Esophagus muscularis mucosa (tissue), 3 donors: ENCODE measurements at regions not wholly inside any gene's neighbourhood (a gene's known extent, or its start where the extent isn't known, plus 50 kb on each side); places are given as distances from the start of the nearest gene placed in this dataset.

Experiments used
- POLR2A ChIP-seq: fragments of 450-650 bp; IDR thresholded peaks from one replicate; pipeline ENCODE4 v1.6.1; 2017; ENCODE audit warnings: antibody characterized with exemption, moderate library complexity, mild to moderate bottlenecking, low read depth
- POLR2AphosphoS5 ChIP-seq, 2 donors: sonication (generic); formaldehyde crosslinking; IDR thresholded peaks; one replicate each; pipeline ENCODE4 v1.6.1; 2017; ENCODE audit warnings: antibody characterized with exemption in 2 of 2
- TF ChIP-seq, protein P1 (sequence below), 3 experiments: fragments of 200-600 bp in 2 of 3; fragments of 450-650 bp in 1 of 3; sonication (generic) in 2 of 3; IDR thresholded peaks; one replicate each; pipeline ENCODE4 v1.5.1; 2017 to 2019; ENCODE audit warnings: antibody characterized with exemption in 3 of 3, mild to moderate bottlenecking in 2 of 3, moderate library complexity in 1 of 3

DNA sequence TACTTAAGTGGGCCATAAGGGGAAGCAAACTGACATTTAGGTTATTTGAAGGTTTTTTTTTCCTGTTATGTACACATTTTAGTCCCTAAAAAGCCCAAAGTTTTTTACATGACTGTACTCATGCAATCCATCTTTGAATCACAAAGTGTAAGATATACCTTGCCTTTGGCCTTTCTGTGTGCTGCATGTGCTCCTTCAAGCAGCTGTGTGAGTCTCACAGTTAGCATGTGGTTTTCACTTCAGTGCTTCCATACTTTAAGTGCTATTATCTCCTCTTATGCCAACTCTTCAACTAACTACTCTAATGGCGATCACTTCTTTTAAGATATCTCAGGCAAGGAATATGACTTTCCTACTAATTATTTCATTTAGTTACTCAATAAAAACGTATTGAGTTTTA lies 597.1 kb upstream of the ACVR2A start:
- no peak for TF ChIP-seq POLR2A
- no peak for TF ChIP-seq POLR2AphosphoS5 (IDR thresholded peaks at IDR 0.05)
- TF ChIP-seq, protein P1, sequence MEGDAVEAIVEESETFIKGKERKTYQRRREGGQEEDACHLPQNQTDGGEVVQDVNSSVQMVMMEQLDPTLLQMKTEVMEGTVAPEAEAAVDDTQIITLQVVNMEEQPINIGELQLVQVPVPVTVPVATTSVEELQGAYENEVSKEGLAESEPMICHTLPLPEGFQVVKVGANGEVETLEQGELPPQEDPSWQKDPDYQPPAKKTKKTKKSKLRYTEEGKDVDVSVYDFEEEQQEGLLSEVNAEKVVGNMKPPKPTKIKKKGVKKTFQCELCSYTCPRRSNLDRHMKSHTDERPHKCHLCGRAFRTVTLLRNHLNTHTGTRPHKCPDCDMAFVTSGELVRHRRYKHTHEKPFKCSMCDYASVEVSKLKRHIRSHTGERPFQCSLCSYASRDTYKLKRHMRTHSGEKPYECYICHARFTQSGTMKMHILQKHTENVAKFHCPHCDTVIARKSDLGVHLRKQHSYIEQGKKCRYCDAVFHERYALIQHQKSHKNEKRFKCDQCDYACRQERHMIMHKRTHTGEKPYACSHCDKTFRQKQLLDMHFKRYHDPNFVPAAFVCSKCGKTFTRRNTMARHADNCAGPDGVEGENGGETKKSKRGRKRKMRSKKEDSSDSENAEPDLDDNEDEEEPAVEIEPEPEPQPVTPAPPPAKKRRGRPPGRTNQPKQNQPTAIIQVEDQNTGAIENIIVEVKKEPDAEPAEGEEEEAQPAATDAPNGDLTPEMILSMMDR (IDR thresholded peaks at IDR 0.05), result no peak
